ENCODE measurements at regions not wholly inside any gene's neighbourhood (a gene's known extent, or its start where the extent isn't known, plus 50 kb on each side); places are given as distances from the start of the nearest gene placed in this dataset.
A peak's percentile ranks its signal among the peaks of the same experiment; 100 is the strongest.

GRCh38 chr15:66620744-66621344 lies 55.0 kb upstream of the LCTL start:
- H3K27me3 ChIP-seq = no peaks in the 10 kb centered on the region
- intact Hi-C loops (cut with DNase I; ENCODE audit: low total_unique reads) = no loop called here
- WGBS, 2 donors = 60 to 76% methylated on average over 4 to 6 of the region's 6 CpGs
- no peak overlapping the region for H3K4me3 ChIP-seq
- TF ChIP-seq, protein P1, sequence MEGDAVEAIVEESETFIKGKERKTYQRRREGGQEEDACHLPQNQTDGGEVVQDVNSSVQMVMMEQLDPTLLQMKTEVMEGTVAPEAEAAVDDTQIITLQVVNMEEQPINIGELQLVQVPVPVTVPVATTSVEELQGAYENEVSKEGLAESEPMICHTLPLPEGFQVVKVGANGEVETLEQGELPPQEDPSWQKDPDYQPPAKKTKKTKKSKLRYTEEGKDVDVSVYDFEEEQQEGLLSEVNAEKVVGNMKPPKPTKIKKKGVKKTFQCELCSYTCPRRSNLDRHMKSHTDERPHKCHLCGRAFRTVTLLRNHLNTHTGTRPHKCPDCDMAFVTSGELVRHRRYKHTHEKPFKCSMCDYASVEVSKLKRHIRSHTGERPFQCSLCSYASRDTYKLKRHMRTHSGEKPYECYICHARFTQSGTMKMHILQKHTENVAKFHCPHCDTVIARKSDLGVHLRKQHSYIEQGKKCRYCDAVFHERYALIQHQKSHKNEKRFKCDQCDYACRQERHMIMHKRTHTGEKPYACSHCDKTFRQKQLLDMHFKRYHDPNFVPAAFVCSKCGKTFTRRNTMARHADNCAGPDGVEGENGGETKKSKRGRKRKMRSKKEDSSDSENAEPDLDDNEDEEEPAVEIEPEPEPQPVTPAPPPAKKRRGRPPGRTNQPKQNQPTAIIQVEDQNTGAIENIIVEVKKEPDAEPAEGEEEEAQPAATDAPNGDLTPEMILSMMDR (IDR thresholded peaks at IDR 0.05) = no peak
- TF ChIP-seq POLR2A (IDR thresholded peaks at IDR 0.05) = no peak
- peaks cover 25% of the 10 kb centered on the region for H3K4me1 ChIP-seq
- H3K9me3 ChIP-seq = no peaks in the 10 kb centered on the region
- no peaks in the 10 kb centered on the region for H3K36me3 ChIP-seq (ENCODE audit: low read depth, missing control alignments)
- H3K27ac ChIP-seq = no peak overlapping the region
- no peak for DNase-seq

- DNase-seq = no peak
- peaks cover 25% of the 10 kb centered on the region for H3K4me1 ChIP-seq
- H3K4me3 ChIP-seq = peak overlapping the region; percentile 24 to 38
- H3K9me3 ChIP-seq = no peaks in the 10 kb centered on the region
- H3K27me3 ChIP-seq = no peaks in the 10 kb centered on the region
- TF ChIP-seq, protein P1 (IDR thresholded peaks at IDR 0.05) = no peak
- no peak for TF ChIP-seq POLR2A (IDR thresholded peaks at IDR 0.05)
- WGBS, 2 donors = 13 to 34% methylated on average over 12 to 54 of the region's 75 CpGs
- no peaks in the 10 kb centered on the region for H3K36me3 ChIP-seq (ENCODE audit: low read depth, missing control alignments)
- peak overlapping the region in 1 of 2 donors; percentile 72 for H3K27ac ChIP-seq
- intact Hi-C loops (cut with DNase I; ENCODE audit: low total_unique reads) = no loop called here
These were observed 56.0 kb upstream of the LCTL start for GRCh38 chr15:66621491-66622467.

GRCh38 chr15:66622591-66623022 lies 56.8 kb upstream of the LCTL start:
- Histone ChIP-seq H3K27ac (peak overlapping the region in 1 of 2 donors; percentile 72), H3K27me3 (no peaks in the 10 kb centered on the region), H3K36me3 (ENCODE audit: low read depth, missing control alignments) (no peaks in the 10 kb centered on the region), H3K9me3 (no peaks in the 10 kb centered on the region), H3K4me1 (peaks cover 25% of the 10 kb centered on the region), H3K4me3 (peak overlapping the region; percentile 24 to 38)
- no peak for DNase-seq
- intact Hi-C loops (cut with DNase I; ENCODE audit: low total_unique reads) = no loop called here
- 18 to 19% methylated on average over 5 of the region's 5 CpGs for WGBS, 2 donors
- TF ChIP-seq POLR2A (IDR thresholded peaks at IDR 0.05) = no peak
- TF ChIP-seq, protein P1 (IDR thresholded peaks at IDR 0.05) = no peak

DNA sequence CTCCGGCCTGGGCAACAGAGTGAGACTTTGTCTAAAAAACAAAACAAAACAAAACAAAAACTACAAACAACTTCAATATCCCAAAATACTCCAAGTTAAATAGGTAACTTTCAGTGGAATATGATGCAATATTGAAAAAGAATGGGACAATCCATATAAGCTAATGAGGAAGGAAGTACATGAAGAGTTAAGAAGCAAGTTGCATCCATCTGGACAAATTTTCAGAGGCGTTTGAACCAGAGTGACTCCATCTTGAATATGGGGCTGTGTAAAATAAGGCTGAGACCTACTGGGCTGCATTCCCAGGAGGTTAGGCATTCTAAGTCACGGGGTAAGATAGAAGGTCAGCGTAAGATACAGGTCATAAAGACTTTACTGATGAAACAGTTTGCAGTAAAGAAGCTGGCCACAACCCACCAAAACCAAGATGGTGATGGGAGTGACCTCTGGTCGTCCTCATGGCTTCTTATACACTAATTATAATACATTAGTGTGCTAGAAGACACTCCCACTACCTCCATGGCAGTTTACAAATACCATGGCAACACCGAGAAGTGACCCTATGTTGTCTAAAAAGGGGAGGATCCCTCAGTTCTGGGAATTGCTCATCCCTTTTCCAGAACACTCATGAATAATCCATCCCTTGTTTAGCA lies 58.1 kb upstream of the LCTL start:
- 61 to 65% methylated on average over 6 of the region's 6 CpGs for WGBS, 2 donors
- H3K27ac ChIP-seq = no peak overlapping the region
- no peak for DNase-seq
- TF ChIP-seq, protein P1 (IDR thresholded peaks at IDR 0.05) = no peak
- TF ChIP-seq POLR2A (IDR thresholded peaks at IDR 0.05) = no peak
- H3K4me1 ChIP-seq = peaks cover 22% of the 10 kb centered on the region
- H3K27me3 ChIP-seq = no peaks in the 10 kb centered on the region
- no peaks in the 10 kb centered on the region for H3K9me3 ChIP-seq
- H3K36me3 ChIP-seq (ENCODE audit: low read depth, missing control alignments) = no peaks in the 10 kb centered on the region
- intact Hi-C loops (cut with DNase I; ENCODE audit: low total_unique reads) = no loop called here
- H3K4me3 ChIP-seq = no peak overlapping the region

Measured in testis (tissue), 2 donors.